Panc1 (cell line): ENCODE measurements at regions not wholly inside any gene's neighbourhood (a gene's known extent, or its start where the extent isn't known, plus 50 kb on each side); places are given as distances from the start of the nearest gene placed in this dataset.

Source experiments
- ATAC-seq: fragments of 200-7000 bp; cut with Tn5 transposase; 2 replicates; pipeline ENCODE4 v1.9.1; 2020; ENCODE audit warnings: mild to moderate bottlenecking, moderate library complexity
- BruUV-seq: library from RNA; stranded (reverse); fragments of 400-500 nt; replicated peaks from 2 replicates; lab custom pipeline; 2021; lab: Mats Ljungman, UMichigan
- CTCF ChIA-PET: fragments of 300-600 bp; sonication (Branson Sonifier 250); formaldehyde crosslinking; loops from one replicate; lab custom pipeline; 2022; ENCODE audit warnings: antibody characterized with exemption; lab: Charles Lee
- POLR2A ChIA-PET: fragments of 300-600 bp; sonication (Branson Sonifier 250); formaldehyde crosslinking; loops from one replicate; lab custom pipeline; 2022; ENCODE audit warnings: antibody characterized with exemption; lab: Charles Lee
- DNase-seq: peaks from one replicate; pipeline ENCODE4 v3.0.0-alpha.2; 2010; ENCODE audit warnings: low read depth, low spot score
- H3K27ac ChIP-seq: 2 replicates; pipeline ENCODE4 v1.5.1; 2011; ENCODE audit warnings: mild to moderate bottlenecking, low read length, inconsistent platforms
- H3K27me3 ChIP-seq: fragments of 200-500 bp; sonication (Bioruptor generic); 2 replicates; pipeline ENCODE4 v1.6.0; 2014; ENCODE audit warnings: low read length, inconsistent platforms; ENCODE audit not compliant: control insufficient read depth, insufficient read depth
- H3K36me3 ChIP-seq: fragments of 200-500 bp; sonication (Bioruptor generic); 2 replicates; pipeline ENCODE4 v1.5.1; 2014; ENCODE audit warnings: inconsistent platforms, mild to moderate bottlenecking, low read length, moderate library complexity; ENCODE audit not compliant: control insufficient read depth, insufficient read depth
- H3K4me1 ChIP-seq: 2 replicates; pipeline ENCODE4 v1.5.1; 2011; ENCODE audit warnings: inconsistent platforms, mild to moderate bottlenecking, low read length, moderate library complexity; ENCODE audit not compliant: control insufficient read depth, insufficient read depth
- H3K4me3 ChIP-seq, 2 experiments: 2 replicates each; pipeline ENCODE4 v1.5.1; 2011 to 2012; ENCODE audit warnings: low read depth in 2 of 2, low read length in 2 of 2, mild to moderate bottlenecking in 2 of 2, inconsistent platforms in 1 of 2, moderate library complexity in 1 of 2
- H3K9me3 ChIP-seq: fragments of 200-500 bp; sonication (Bioruptor generic); 2 replicates; pipeline ENCODE4 v1.5.1; 2014; ENCODE audit warnings: low read depth, mild to moderate bottlenecking, inconsistent platforms, low read length, moderate library complexity; ENCODE audit not compliant: control insufficient read depth, insufficient read depth
- CTCF ChIP-seq: fragments of 450-650 bp; IDR thresholded peaks from 2 replicates; pipeline ENCODE4 v1.5.1; 2017; ENCODE audit warnings: mild to moderate bottlenecking
- POLR2AphosphoS5 ChIP-seq: IDR thresholded peaks from 2 replicates; pipeline ENCODE4 v1.6.1; 2012; ENCODE audit warnings: mild to moderate bottlenecking, low read depth, low read length, moderate library complexity
- REST ChIP-seq, 2 experiments: IDR thresholded peaks; 2 replicates each; pipeline ENCODE4 v1.6.1; 2011 to 2012; ENCODE audit warnings: low read depth in 2 of 2, control low read depth in 1 of 2, low read length in 1 of 2, mild to moderate bottlenecking in 1 of 2, moderate library complexity in 1 of 2; ENCODE audit not compliant: insufficient read depth in 1 of 2
- SIN3A ChIP-seq: IDR thresholded peaks from 2 replicates; pipeline ENCODE4 v1.6.1; 2012; ENCODE audit warnings: low read depth, mild to moderate bottlenecking, low read length, moderate library complexity, borderline replicate concordance; ENCODE audit not compliant: insufficient read depth
- TCF7L2 ChIP-seq: IDR thresholded peaks from 2 replicates; pipeline ENCODE4 v1.6.1; 2011; ENCODE audit warnings: mild to moderate bottlenecking, low read depth, low read length, inconsistent platforms
- in situ Hi-C: cut with HindIII; loops from 2 replicates; pipeline ENCODE4 v1.10.0; 2016; ENCODE audit warnings: low sequenced_read_pairs, low pct_unique_long_range_greater_than_20kb
- intact Hi-C: fragments of 100-400 bp; cut with micrococcal nuclease; formaldehyde crosslinking; loops from one replicate; pipeline ENCODE4 v1.10.0; 2022; ENCODE audit not compliant: unreplicated experiment

DNA sequence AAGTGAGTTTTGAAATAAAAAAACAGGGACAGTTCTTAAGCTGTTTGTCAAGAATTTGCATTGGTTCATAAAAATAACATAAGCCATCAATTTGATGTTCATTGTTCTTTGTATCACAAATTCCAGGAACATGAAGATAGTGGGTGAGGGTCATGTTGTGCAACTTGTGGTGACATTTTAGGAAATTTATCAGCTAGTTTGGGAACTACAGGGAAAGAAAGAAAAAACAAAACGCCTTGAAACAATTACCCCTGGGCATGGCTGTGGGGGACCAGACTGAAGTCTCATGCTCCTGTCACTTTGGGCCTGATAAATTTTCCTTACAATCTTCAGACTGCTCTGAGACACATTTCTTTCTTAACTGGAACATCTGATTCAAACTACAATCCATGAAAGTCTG lies 207.1 kb upstream of the CLINT1 start:
- POLR2A ChIA-PET: no interaction called here
- intact Hi-C loops (no loop called here), in situ Hi-C loops (no loop called here)
- no peak for DNase-seq
- H3K27ac ChIP-seq: no peak overlapping the region
- H3K27me3 ChIP-seq: no peaks in the 10 kb centered on the region
- no peaks in the 10 kb centered on the region for H3K36me3 ChIP-seq
- TF ChIP-seq POLR2AphosphoS5 (no peak), CTCF (no peak), SIN3A (no peak), REST (IDR thresholded peaks at IDR 0.05; ENCODE audit: insufficient read depth in 1 of 2, low read depth in 2 of 2, low read length in 1 of 2) (no peak), TCF7L2 (no peak)
- no peak for ATAC-seq
- CTCF ChIA-PET: no interaction called here
- BruUV-seq: no TSS peak
- H3K4me1 ChIP-seq: no peaks in the 10 kb centered on the region
- H3K4me3 ChIP-seq: no peak overlapping the region
- H3K9me3 ChIP-seq: no peaks in the 10 kb centered on the region

GRCh38 chr5:158064334-158065123 lies 205.6 kb upstream of the CLINT1 start:
- ChIA-PET CTCF (interaction anchor here (1.1 kb wide), 1 partner anchor 11 kb away, joined by 5 read pairs; no protein-coding TSS in a partner anchor), POLR2A (no interaction called here)
- Histone ChIP-seq H3K27me3 (0 out of 2 replicates have a peak, but pooled peaks cover 2% of the 10 kb centered on the region), H3K4me1 (no peaks in the 10 kb centered on the region), H3K36me3 (no peaks in the 10 kb centered on the region), H3K4me3 (no peak overlapping the region), H3K27ac (no peak overlapping the region), H3K9me3 (no peaks in the 10 kb centered on the region)
- no peak for ATAC-seq
- in situ Hi-C loops: no loop called here
- no peak for DNase-seq
- no peak for TF ChIP-seq REST (IDR thresholded peaks at IDR 0.05; ENCODE audit: insufficient read depth in 1 of 2, low read depth in 2 of 2, low read length in 1 of 2)
- no peak for TF ChIP-seq POLR2AphosphoS5
- TF ChIP-seq TCF7L2: no peak
- TF ChIP-seq SIN3A: no peak
- TF ChIP-seq CTCF: no peak
- intact Hi-C loops: no loop called here
- no TSS peak for BruUV-seq
